Neural cell (in vitro differentiated cells): ENCODE measurements at regions not wholly inside any gene's neighbourhood (a gene's known extent, or its start where the extent isn't known, plus 50 kb on each side); places are given as distances from the start of the nearest gene placed in this dataset.
A peak's percentile ranks its signal among the peaks of the same experiment; 100 is the strongest.

ENCODE experiments used
- CTCF ChIP-seq: fragments of 450-650 bp; IDR thresholded peaks from 2 replicates; pipeline ENCODE4 v1.5.1; 2014; ENCODE audit warnings: antibody characterized with exemption, mild to moderate bottlenecking, moderate library complexity; ENCODE audit not compliant: poor library complexity, severe bottlenecking
- EP300 ChIP-seq: fragments of 450-650 bp; conservative IDR thresholded peaks from 2 replicates; pipeline ENCODE4 v1.6.1; 2014; ENCODE audit warnings: antibody characterized with exemption, mild to moderate bottlenecking, moderate library complexity; ENCODE audit not compliant: poor library complexity, severe bottlenecking
- EZH2 ChIP-seq: fragments of 200-600, 300-800 bp; shearing (Covaris generic), sonication (generic); IDR thresholded peaks from 2 replicates; pipeline ENCODE4 v1.6.1; 2014; ENCODE audit warnings: antibody characterized with exemption, low read length, borderline replicate concordance, mild to moderate bottlenecking; ENCODE audit not compliant: insufficient read depth, poor library complexity, severe bottlenecking
- MXI1 ChIP-seq: fragments of 450-650 bp; conservative IDR thresholded peaks from 2 replicates; pipeline ENCODE4 v1.6.1; 2014; ENCODE audit warnings: antibody characterized with exemption, mild to moderate bottlenecking; ENCODE audit not compliant: poor library complexity, severe bottlenecking
- POLR2AphosphoS5 ChIP-seq: IDR thresholded peaks from 2 replicates; pipeline ENCODE4 v1.6.1; 2012
- RAD21 ChIP-seq: fragments of 450-650 bp; conservative IDR thresholded peaks from 2 replicates; pipeline ENCODE4 v1.6.1; 2014; ENCODE audit warnings: antibody characterized with exemption, mild to moderate bottlenecking, moderate library complexity
- REST ChIP-seq: IDR thresholded peaks from 2 replicates; pipeline ENCODE4 v1.6.1; 2012; ENCODE audit warnings: borderline replicate concordance
- SMC3 ChIP-seq: fragments of 450-650 bp; conservative IDR thresholded peaks from 2 replicates; pipeline ENCODE4 v1.6.1; 2014; ENCODE audit warnings: antibody characterized with exemption, mild to moderate bottlenecking, moderate library complexity; ENCODE audit not compliant: poor library complexity
- TAF1 ChIP-seq: IDR thresholded peaks from 2 replicates; pipeline ENCODE4 v1.6.1; 2012; ENCODE audit warnings: low read depth

GRCh38 chr11:134802116-134802515 lies 390.1 kb upstream of the B3GAT1 start:
- TF ChIP-seq TAF1 (peak; percentile 57), CTCF (no peak), REST (peak; percentile 75), RAD21 (peak; percentile 49), POLR2AphosphoS5 (peak; percentile 72), MXI1 (no peak), EZH2 (no peak), SMC3 (peak; percentile 49), EP300 (peak; percentile 77)
